Inflammatory macrophage treated with lipopolysaccharide for 4 hours (primary cell): ENCODE measurements at regions not wholly inside any gene's neighbourhood (a gene's known extent, or its start where the extent isn't known, plus 50 kb on each side); places are given as distances from the start of the nearest gene placed in this dataset.
"Not testable (repeated sequence)": the region's sequence is repeated elsewhere in the genome, so short reads cannot be mapped to it uniquely, and the experiment has no call there.

ENCODE experiments used
- DNase-seq: peaks from one replicate; pipeline ENCODE4 v3.0.0-alpha.2; 2020

- no peak for DNase-seq
These were observed 1083.5 kb downstream of the PCDH7 start for GRCh38 chr4:31803526-31804195.

DNA sequence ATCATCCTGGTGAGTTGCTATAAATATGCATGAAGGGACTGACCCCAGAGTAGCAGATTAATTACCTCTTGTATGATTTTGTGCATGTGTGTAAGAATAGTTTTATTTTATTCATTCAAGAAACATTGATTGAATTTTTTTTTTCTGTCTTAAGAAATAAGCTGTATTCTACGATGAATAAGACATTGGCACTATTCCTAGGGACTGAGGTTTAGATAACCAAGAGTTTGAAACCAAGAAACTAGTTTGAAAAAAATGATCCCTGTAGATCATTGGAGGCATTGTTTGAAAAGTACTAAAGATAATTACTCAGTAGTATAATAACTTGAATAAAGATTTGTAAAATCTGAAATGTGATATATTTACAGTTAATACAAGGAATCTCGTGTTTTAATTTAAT lies 1086.9 kb downstream of the PCDH7 start:
- DNase-seq: no peak

DNA sequence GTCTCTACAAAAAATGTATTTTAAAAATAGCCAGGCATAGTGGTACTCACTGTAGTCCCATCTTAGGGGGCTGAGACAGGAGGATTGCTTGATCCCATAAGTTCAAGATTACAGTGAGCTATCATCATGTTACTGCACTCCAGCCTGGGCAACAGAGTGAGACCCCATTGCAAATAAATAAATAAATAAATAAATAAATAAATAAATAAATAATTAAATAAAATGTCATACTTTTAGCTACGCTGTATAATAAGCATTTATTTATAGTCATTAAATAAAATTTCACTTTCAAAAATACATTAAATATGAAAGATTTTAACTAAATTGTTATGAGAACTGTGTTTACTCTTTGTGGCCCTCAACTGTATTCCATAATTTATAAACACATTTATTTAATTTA lies 1124.2 kb downstream of the PCDH7 start:
- DNase-seq: no peak

DNA sequence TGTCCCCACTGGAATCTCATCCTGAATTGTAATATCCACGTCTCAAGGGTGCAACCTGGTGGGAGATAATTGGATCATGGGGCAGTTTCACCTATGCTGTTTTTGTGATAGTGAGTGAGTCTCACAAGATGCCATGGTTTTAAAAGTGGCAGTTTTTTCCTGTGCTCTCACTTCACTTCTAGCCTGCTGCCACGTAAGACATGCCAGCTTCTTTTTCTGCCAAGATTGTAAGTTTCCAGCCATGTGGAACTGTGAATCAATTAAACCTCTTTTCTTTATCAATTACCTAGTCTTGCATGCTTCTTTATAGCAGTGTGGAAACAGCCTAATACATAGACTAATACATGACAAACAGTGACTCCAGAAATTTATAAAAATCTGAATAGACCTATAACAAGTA lies 1131.8 kb downstream of the PCDH7 start:
- DNase-seq: no peak

- no peak for DNase-seq
These were observed 1157.3 kb downstream of the PCDH7 start for GRCh38 chr4:31877429-31877828.

DNA sequence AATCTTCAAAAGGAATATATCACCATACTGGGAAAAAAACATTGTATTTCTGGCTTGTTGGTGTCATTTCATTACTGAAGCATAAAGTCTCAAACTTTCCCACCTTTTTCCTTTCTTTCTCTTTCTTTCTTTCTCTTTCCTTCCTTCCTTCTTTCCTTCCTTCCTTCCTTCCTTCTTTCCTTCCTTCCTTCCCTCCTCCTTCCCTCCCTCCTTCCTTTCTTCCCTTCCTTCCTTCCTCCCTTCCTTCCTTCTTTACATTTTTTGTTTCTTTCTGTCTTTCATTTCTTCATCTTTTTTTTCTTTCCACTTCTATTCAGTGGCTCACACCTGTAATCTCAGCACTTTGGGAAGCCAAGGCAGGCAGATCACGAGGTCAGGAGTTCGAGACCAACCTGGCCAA lies 1160.7 kb downstream of the PCDH7 start:
- DNase-seq: not testable (repeated sequence)

GRCh38 chr4:31896349-31896748 lies 1176.2 kb downstream of the PCDH7 start:
- DNase-seq: no peak

GRCh38 chr4:31905363-31905762 lies 1185.2 kb downstream of the PCDH7 start:
- DNase-seq: no peak

- DNase-seq: no peak
These were observed 1188.1 kb downstream of the PCDH7 start for GRCh38 chr4:31908261-31908660.

DNA sequence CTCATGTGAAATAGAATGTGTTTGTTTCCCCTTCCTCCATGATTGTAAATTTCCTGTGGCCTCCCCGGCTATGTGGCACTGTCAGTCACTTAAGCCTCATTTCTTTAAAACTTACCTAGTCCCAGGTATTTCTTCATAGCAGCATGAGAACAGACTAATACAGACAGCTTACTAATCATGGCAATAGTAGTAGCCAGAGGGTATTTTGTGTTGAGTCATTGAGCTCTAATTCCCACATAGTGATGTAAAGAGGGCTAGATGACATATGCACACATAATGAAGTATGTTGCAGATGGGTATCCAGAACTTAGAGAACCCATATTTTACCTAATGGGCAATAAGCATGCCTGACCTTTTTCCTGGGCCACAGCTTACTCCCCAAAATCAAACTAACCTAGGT lies 1197.2 kb downstream of the PCDH7 start:
- no peak for DNase-seq

GRCh38 chr4:31918891-31919290 lies 1198.7 kb downstream of the PCDH7 start:
- DNase-seq: peak; percentile 2

GRCh38 chr4:31923634-31924033 lies 1203.5 kb downstream of the PCDH7 start:
- no peak for DNase-seq

DNA sequence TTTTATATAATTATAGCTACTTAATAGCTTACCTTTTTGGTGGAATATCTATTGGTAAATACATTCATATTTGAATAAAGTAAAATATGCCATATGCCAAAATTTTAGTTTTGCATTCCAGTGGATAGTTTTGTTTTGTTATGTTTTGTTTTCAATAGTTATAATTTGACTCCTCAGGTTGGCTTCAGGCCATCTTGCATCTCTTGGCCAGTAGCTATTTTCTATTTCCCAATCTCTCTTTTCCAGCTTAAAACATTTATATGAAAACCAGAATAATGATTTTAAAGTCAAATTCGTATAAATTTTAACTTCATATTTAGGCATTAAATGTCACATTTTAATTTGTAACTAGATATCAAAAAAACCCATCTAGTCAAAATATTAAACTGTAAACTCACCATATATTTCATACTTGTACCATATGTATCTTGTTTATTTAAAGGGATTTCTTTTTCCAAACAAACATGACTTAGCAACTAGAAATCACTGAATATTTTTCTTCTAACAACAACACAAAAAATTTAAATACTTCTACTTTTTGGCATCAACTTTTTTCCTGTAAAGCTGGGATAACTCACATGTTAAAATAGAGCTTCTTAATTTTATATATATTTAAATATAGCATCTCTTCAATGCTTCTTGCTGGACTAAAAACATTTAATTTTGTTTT lies 1209.6 kb downstream of the PCDH7 start:
- no peak for DNase-seq

- DNase-seq: no peak
These were observed 1226.3 kb downstream of the PCDH7 start for GRCh38 chr4:31946456-31946855.

DNA sequence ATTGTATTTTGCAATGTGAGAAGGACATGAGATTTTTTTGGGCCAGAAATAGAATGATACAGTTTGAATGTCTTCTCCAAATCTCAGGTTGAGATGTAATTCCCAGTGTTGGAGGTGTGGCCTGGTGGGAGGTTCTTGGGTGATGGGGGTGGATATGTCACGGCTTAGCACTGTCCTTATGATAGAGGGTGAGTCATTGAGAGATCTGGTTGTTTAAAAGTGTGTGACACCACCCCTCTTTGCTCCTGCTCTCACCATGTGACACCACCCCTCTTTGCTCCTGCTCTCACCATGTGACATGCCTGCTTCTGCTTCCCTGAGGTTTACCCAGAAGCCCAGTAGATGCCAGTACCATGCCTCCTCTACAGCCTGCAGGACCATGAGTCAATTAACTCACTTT lies 1226.9 kb downstream of the PCDH7 start:
- DNase-seq: no peak

GRCh38 chr4:31949045-31949444 lies 1228.9 kb downstream of the PCDH7 start:
- no peak for DNase-seq

DNA sequence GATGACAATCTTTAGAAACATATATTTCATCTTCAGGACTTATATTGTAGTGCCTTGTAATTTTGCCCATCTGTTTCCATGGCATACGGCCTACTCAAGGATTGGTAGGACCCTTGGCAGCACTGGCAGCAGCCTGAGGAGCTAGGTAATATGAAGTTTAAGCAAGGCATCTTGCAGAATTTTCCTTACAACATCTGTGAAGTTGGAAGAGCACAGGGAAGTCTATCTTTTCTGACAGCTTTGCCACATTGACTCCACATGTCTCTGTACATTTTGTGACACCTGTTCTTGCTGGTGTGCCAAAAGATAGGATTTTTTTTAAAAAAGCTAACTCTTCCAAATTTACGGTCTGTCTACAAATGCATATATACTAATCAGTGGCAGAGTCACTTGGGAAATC lies 1235.2 kb downstream of the PCDH7 start:
- DNase-seq: no peak

DNA sequence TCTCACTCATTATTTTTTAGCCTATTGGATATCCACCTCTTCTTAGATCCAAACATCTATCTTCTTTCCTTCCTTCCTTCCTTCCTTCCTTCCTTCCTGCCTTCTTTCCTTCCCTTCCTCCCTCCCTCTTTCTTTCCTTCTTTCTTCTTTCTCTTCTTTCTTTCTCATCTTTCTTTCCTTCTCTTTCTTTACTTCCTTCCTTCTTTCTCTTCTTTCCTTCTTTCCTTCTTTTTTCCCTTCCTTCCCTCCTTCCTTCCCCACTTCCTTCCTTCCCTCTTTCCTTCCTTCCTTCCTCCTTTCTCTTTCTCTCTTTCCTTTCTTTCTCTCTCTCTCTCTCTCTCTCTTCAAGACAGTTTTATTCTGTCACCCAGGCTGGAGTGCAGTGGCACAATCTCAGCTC lies 1239.8 kb downstream of the PCDH7 start:
- DNase-seq: no peak

DNA sequence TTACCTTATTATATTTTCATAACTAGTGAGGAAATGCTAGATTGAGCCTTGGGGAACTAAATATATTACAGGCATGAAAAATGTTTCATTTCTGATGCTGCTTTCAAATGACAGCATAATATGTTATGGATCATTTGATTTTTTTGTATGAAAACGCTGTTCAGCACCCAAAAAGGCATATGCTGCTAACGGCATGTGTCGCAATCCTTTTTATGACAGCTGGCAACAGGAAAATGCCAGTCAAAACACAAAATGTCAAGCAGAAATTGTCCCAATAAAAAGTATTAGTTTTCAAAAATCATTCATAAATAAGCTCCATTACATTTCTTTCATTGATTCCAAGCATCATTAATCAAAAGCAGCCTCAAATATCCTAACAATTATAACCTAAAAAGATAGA lies 1244.5 kb downstream of the PCDH7 start:
- no peak for DNase-seq

DNA sequence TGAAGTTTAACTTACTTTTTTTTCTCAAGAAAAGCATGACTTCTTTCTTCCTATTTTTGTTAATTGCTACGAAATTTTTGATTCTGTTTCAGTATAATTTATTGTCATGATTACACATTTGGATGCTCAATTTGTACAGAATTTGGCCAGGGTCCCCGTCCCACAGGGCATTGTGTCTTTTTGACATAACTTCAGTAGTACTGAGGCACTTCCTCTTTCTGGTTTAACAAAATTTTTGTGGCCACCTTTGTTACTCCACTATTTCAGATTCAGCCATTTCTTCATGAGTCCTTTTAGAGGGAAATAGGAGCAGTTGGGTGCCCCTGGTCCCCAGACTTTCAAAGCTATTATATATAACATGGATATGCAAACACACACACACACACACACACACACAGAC lies 1248.7 kb downstream of the PCDH7 start:
- DNase-seq: no peak

- DNase-seq: no peak
These were observed 1254.4 kb downstream of the PCDH7 start for GRCh38 chr4:31974490-31975002.

- DNase-seq: no peak
These were observed 1259.8 kb downstream of the PCDH7 start for GRCh38 chr4:31979988-31980387.

- DNase-seq: no peak
These were observed 1263.1 kb downstream of the PCDH7 start for GRCh38 chr4:31983246-31983645.

- no peak for DNase-seq
These were observed 1263.5 kb downstream of the PCDH7 start for GRCh38 chr4:31983677-31984076.

DNA sequence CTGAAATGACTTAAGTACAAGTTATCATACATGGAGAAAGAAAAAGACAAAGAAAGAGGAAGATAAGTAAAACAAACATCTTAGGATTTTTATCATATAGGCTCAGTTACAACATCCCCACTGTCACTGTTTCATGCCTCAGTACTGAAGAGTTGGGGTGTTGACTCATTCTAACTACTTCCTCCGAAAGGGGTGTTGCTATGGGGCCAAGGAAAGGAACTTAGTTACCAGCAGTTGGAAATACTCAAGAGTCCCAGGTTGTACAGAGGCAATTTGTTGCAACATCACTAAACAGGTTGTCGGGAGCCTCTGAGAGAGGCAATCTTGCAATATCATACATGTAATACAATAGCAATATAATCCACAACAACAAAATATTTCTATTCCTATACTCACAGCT lies 1264.7 kb downstream of the PCDH7 start:
- DNase-seq: no peak
